Gastroesophageal sphincter (tissue), 4 donors: ENCODE measurements at regions not wholly inside any gene's neighbourhood (a gene's known extent, or its start where the extent isn't known, plus 50 kb on each side); places are given as distances from the start of the nearest gene placed in this dataset.

ENCODE experiments used
- ATAC-seq: fragments of 150-250 bp; one replicate; pipeline ENCODE4 v1.9.1; 2016; ENCODE audit warnings: mild to moderate bottlenecking, moderate library complexity
- H3K27ac ChIP-seq, 4 donors: fragments of 200-600 bp; sonication (generic) in 3 of 4; 1 replicate in 3 of 4; 2 replicates in 1 of 4; pipeline ENCODE4 v1.5.1; 2016 to 2019
- H3K27me3 ChIP-seq: fragments of 200-600 bp; sonication (generic); one replicate; pipeline ENCODE4 v1.5.1; 2019
- H3K36me3 ChIP-seq, 2 donors: fragments of 200-600 bp; sonication (generic); one replicate each; pipeline ENCODE4 v1.5.1; 2019; ENCODE audit warnings: control low read depth in 1 of 2
- H3K4me1 ChIP-seq, 3 donors: fragments of 200-600 bp; sonication (generic); 1 replicate in 2 of 3; 2 replicates in 1 of 3; pipeline ENCODE4 v1.5.1; 2016 to 2019; ENCODE audit warnings: control low read depth in 2 of 3
- H3K4me3 ChIP-seq, 2 donors: fragments of 200-600 bp; sonication (generic); one replicate each; pipeline ENCODE4 v1.5.1; 2019; ENCODE audit warnings: mild to moderate bottlenecking in 1 of 2, moderate library complexity in 1 of 2
- H3K9me3 ChIP-seq, 3 donors: fragments of 200-600 bp; sonication (generic); one replicate each; pipeline ENCODE4 v1.5.1; 2017 to 2019; ENCODE audit warnings: control low read depth in 2 of 3
- EP300 ChIP-seq: sonication (generic); formaldehyde crosslinking; IDR thresholded peaks from one replicate; pipeline ENCODE4 v1.6.1; 2017; ENCODE audit warnings: antibody characterized with exemption, mild to moderate bottlenecking
- POLR2A ChIP-seq, 2 donors: fragments of 450-650 bp; IDR thresholded peaks; one replicate each; pipeline ENCODE4 v1.6.1; 2017; ENCODE audit warnings: antibody characterized with exemption in 2 of 2, mild to moderate bottlenecking in 2 of 2, moderate library complexity in 1 of 2
- POLR2AphosphoS5 ChIP-seq: sonication (generic); formaldehyde crosslinking; IDR thresholded peaks from one replicate; pipeline ENCODE4 v1.6.1; 2017; ENCODE audit warnings: antibody characterized with exemption
- WGBS, 2 donors: methylation state at CpG; one replicate each; pipeline ENCODE4 v1.1.5; 2018; ENCODE audit warnings: low coverage in 1 of 2; 5-methylcytosine and 5-hydroxymethylcytosine counted together
- TF ChIP-seq, protein P1 (sequence below), 4 experiments: fragments of 200-600 bp in 2 of 4; fragments of 450-650 bp in 2 of 4; sonication (generic) in 1 of 4; IDR thresholded peaks; one replicate each; pipeline ENCODE4 v1.5.1; 2017 to 2019; ENCODE audit warnings: antibody characterized with exemption in 4 of 4, mild to moderate bottlenecking in 2 of 4, moderate library complexity in 2 of 4

DNA sequence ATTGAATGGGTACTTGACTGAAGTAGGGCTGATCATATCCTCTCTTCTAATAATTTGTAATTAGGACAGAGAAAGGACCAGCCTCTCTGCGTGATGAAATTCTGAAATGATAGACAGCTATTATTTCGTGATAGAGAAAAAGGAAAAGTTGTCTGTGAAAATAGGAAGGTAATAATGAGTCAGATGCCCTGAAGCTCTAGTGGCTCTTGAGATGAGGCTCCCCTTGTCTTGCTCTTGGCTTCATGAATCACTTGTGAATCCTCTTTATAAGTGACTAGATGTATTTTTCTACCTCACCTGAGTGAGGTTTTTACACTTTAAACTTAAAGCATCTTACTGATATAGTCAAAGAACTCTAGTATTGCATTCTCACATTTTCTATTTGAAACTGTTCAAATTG is 888.9 kb downstream of the PCDH18 start:
- Histone ChIP-seq H3K4me3 (no peak overlapping the region), H3K4me1 (no peaks in the 10 kb centered on the region), H3K36me3 (no peaks in the 10 kb centered on the region), H3K27me3 (no peaks in the 10 kb centered on the region), H3K9me3 (no peaks in the 10 kb centered on the region), H3K27ac (no peak overlapping the region)
- ATAC-seq: no peak
- TF ChIP-seq POLR2AphosphoS5 (no peak), EP300 (no peak), POLR2A (IDR thresholded peaks at IDR 0.05) (no peak)
- TF ChIP-seq, protein P1, sequence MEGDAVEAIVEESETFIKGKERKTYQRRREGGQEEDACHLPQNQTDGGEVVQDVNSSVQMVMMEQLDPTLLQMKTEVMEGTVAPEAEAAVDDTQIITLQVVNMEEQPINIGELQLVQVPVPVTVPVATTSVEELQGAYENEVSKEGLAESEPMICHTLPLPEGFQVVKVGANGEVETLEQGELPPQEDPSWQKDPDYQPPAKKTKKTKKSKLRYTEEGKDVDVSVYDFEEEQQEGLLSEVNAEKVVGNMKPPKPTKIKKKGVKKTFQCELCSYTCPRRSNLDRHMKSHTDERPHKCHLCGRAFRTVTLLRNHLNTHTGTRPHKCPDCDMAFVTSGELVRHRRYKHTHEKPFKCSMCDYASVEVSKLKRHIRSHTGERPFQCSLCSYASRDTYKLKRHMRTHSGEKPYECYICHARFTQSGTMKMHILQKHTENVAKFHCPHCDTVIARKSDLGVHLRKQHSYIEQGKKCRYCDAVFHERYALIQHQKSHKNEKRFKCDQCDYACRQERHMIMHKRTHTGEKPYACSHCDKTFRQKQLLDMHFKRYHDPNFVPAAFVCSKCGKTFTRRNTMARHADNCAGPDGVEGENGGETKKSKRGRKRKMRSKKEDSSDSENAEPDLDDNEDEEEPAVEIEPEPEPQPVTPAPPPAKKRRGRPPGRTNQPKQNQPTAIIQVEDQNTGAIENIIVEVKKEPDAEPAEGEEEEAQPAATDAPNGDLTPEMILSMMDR (IDR thresholded peaks at IDR 0.05): no peak
- 89 to 94% methylated on average over 2 of the region's 2 CpGs for WGBS, 2 donors

DNA sequence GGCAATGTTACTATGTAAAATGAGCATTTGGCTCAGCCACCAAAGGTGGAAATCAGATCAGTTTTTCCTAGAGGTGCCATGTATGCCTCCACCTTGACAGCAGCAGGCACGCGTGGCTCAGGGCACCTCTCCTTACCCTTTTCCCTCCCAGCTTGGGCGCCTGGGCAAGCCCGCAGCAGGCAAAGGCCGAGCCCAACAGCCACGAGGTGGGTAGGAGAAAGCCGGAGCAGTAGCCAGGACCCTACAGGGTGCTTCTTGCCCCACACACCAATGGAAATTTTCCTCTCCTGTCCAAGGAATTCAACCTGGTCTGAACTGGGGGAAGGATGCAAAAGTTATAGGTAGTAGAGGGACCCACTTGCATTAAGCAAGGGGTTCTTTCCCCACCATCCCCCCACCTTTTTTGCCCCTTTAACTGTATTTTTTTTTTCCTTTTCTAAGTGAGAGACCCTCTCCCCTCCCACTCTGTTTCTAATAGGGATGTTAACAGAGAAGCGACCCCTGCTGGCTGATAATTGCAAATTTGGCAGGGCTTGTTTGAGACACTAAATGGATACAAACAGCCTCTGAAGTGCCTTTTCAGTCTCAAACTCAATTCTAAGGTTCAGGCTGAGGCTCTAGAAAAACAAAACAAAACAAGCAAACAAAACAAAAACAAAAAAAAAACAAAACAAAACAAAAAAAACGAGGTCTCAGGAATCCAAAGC is 895.1 kb downstream of the PCDH18 start:
- Histone ChIP-seq H3K9me3 (no peaks in the 10 kb centered on the region), H3K27me3 (no peaks in the 10 kb centered on the region), H3K4me1 (no peaks in the 10 kb centered on the region), H3K36me3 (no peaks in the 10 kb centered on the region), H3K4me3 (no peak overlapping the region), H3K27ac (no peak overlapping the region)
- WGBS, 2 donors: 60 to 86% methylated on average over 1 of the region's 9 CpGs
- ATAC-seq: no peak
- TF ChIP-seq POLR2A (IDR thresholded peaks at IDR 0.05) (no peak), POLR2AphosphoS5 (no peak), EP300 (no peak)
- TF ChIP-seq, protein P1 (IDR thresholded peaks at IDR 0.05): no peak

DNA sequence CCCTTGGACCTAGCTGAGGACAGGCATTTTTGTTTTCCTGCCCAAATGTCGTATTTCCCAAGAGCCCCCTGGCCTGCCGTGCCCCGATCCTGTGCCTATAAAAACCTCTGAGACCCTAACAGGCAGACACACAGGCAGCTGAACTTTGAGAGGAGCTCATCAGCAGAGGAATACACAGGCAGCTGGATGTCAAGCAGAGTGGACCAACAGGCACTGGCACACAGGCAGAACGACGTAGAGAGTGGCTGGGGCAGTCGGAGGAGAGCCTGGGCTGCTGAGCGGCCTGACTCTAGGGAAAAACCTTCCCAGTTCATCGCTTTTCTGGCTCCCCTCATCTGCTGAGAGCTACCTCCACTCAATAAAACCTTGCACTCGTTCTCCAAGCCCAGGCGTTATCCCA is 896.1 kb downstream of the PCDH18 start:
- H3K4me3 ChIP-seq: no peak overlapping the region
- TF ChIP-seq, protein P1 (IDR thresholded peaks at IDR 0.05): no peak
- TF ChIP-seq EP300: no peak
- TF ChIP-seq POLR2A (IDR thresholded peaks at IDR 0.05): no peak
- TF ChIP-seq POLR2AphosphoS5: no peak
- ATAC-seq: no peak

DNA sequence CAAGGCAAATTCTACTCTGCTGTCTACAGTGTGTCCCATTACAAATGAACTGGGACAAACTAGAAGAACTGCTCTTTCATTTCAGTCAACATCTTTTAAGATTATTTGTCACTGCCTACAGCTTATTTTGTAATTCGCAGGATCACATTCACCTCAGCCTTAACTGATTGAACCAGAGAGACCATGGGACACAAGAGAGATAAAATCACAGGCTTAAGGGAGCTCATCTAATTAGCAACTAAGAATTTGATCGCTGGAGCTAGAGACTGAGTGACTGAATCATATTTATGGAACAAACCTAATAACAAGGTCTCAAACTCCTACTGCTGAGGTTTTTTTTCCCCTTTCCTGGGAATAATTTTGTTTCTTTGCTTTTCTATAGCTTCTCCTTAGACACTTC is 898.2 kb downstream of the PCDH18 start:
- no peaks in the 10 kb centered on the region for H3K4me1 ChIP-seq
- H3K9me3 ChIP-seq: no peaks in the 10 kb centered on the region
- H3K27ac ChIP-seq: no peak overlapping the region
- TF ChIP-seq, protein P1 (IDR thresholded peaks at IDR 0.05): no peak
- no peak for TF ChIP-seq EP300
- TF ChIP-seq POLR2A (IDR thresholded peaks at IDR 0.05): no peak
- TF ChIP-seq POLR2AphosphoS5: no peak
- H3K36me3 ChIP-seq: no peaks in the 10 kb centered on the region
- no peak overlapping the region for H3K4me3 ChIP-seq
- 72 to 86% methylated on average over 2 of the region's 2 CpGs for WGBS, 2 donors
- no peak for ATAC-seq
- no peaks in the 10 kb centered on the region for H3K27me3 ChIP-seq

More for the DNA sequence above, 896.1 kb downstream of the PCDH18 start:
- no peaks in the 10 kb centered on the region for H3K4me1 ChIP-seq
- H3K9me3 ChIP-seq: no peaks in the 10 kb centered on the region
- H3K36me3 ChIP-seq: no peaks in the 10 kb centered on the region
- no peaks in the 10 kb centered on the region for H3K27me3 ChIP-seq
- 80 to 88% methylated on average over 1 to 7 of the region's 10 CpGs for WGBS, 2 donors
- H3K27ac ChIP-seq: no peak overlapping the region

DNA sequence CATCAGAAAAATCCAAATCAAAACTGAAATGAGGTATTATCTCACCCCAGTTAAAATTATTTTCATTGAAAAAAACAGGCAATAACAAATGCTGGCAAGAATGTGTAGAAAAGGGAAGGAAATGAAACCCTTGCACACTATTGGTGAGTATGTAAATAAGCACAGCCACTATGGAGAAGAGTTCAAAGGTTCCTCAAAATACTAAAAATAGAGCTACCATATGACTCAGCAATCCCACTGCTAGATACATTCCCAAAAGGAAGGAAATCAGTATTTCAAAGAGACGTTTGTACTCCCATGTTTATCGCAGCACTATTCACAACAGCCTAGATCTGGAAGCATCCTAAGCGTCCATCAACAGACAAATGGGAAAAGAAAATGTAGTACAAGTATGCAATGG is 932.4 kb downstream of the PCDH18 start:
- ATAC-seq: no peak
- H3K4me3 ChIP-seq: no peak overlapping the region
- no peaks in the 10 kb centered on the region for H3K4me1 ChIP-seq
- no peak overlapping the region for H3K27ac ChIP-seq
- TF ChIP-seq EP300 (no peak), POLR2A (IDR thresholded peaks at IDR 0.05) (no peak), POLR2AphosphoS5 (no peak)
- TF ChIP-seq, protein P1 (IDR thresholded peaks at IDR 0.05): no peak
- WGBS, 2 donors: 68 to 82% methylated on average over 3 of the region's 3 CpGs
- no peaks in the 10 kb centered on the region for H3K27me3 ChIP-seq
- H3K36me3 ChIP-seq: no peaks in the 10 kb centered on the region
- peaks cover 0 to 4% (median 0%) of the 10 kb centered on the region in 3 donors for H3K9me3 ChIP-seq
